Vagina (tissue), 2 donors: ENCODE measurements at regions not wholly inside any gene's neighbourhood (a gene's known extent, or its start where the extent isn't known, plus 50 kb on each side); places are given as distances from the start of the nearest gene placed in this dataset.

Source experiments
- POLR2A ChIP-seq, 2 donors: fragments of 450-650 bp; IDR thresholded peaks; one replicate each; pipeline ENCODE4 v1.6.1; 2017; ENCODE audit warnings: antibody characterized with exemption in 2 of 2, mild to moderate bottlenecking in 2 of 2, moderate library complexity in 2 of 2
- TF ChIP-seq, protein P1 (sequence below), 3 experiments: fragments of 450-650 bp in 2 of 3; fragments of 200-600 bp in 1 of 3; sonication (generic) in 1 of 3; IDR thresholded peaks; one replicate each; pipeline ENCODE4 v1.5.1; 2017 to 2019; ENCODE audit warnings: antibody characterized with exemption in 3 of 3, mild to moderate bottlenecking in 2 of 3, moderate library complexity in 2 of 3

GRCh38 chr5:73999297-73999696, 373.3 kb downstream of the ARHGEF28 start:
- TF ChIP-seq POLR2A (IDR thresholded peaks at IDR 0.05) = no peak
- TF ChIP-seq, protein P1, sequence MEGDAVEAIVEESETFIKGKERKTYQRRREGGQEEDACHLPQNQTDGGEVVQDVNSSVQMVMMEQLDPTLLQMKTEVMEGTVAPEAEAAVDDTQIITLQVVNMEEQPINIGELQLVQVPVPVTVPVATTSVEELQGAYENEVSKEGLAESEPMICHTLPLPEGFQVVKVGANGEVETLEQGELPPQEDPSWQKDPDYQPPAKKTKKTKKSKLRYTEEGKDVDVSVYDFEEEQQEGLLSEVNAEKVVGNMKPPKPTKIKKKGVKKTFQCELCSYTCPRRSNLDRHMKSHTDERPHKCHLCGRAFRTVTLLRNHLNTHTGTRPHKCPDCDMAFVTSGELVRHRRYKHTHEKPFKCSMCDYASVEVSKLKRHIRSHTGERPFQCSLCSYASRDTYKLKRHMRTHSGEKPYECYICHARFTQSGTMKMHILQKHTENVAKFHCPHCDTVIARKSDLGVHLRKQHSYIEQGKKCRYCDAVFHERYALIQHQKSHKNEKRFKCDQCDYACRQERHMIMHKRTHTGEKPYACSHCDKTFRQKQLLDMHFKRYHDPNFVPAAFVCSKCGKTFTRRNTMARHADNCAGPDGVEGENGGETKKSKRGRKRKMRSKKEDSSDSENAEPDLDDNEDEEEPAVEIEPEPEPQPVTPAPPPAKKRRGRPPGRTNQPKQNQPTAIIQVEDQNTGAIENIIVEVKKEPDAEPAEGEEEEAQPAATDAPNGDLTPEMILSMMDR (IDR thresholded peaks at IDR 0.05) = no peak
